ENCODE measurements at regions not wholly inside any gene's neighbourhood (a gene's known extent, or its start where the extent isn't known, plus 50 kb on each side); places are given as distances from the start of the nearest gene placed in this dataset.

- no peak for DNase-seq (ENCODE audit: low spot score)
- peak; percentile 84 for FAIRE-seq
These were observed 190.6 kb upstream of the PMEPA1 start for GRCh38 chr20:57900226-57900905.

DNA sequence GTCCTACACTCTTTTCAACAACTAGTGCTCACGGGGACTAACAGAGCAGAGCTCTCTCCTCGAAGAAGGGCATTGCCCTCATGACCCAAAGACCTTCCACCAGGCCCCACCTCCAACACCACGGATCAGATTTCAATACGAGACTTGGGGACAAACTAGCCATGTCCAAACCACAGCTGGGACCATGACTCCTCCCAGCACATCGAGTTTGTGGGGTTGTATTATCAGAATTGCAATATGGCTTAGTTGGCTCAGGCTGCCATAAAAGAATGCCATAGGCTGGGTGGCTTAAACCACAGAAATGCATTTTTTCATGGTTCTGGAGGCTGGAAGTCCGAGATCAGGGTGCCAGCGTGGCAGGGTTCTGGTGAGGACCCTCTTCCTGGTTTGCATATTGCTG is 189.7 kb upstream of the PMEPA1 start:
- DNase-seq (ENCODE audit: low spot score), result no peak
- peak; percentile 66 for FAIRE-seq

- DNase-seq (ENCODE audit: low spot score) (no peak), FAIRE-seq (peak; percentile 81)
These were observed 188.5 kb upstream of the PMEPA1 start for GRCh38 chr20:57898332-57898731.

DNA sequence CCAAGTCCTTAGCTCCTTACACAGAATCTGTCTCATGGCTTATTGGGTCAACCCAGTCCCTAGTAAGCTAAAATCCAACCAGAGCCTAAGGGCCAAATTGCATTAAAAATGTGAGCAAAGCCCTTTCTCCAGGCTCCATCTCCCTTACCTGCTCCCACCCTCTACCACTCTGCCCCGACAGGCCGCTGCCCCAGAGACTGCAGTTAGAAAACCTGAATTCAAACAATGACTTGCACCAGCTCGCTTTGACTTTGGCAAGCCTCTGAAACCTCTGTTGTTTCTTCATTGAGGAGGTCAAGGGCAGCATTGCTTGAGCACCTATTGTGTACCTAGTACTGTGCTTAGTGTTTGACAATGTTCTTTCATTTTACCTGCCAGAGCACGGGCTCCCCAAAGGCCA is 188.1 kb upstream of the PMEPA1 start:
- no peak for FAIRE-seq
- DNase-seq (ENCODE audit: low spot score), result no peak

DNA sequence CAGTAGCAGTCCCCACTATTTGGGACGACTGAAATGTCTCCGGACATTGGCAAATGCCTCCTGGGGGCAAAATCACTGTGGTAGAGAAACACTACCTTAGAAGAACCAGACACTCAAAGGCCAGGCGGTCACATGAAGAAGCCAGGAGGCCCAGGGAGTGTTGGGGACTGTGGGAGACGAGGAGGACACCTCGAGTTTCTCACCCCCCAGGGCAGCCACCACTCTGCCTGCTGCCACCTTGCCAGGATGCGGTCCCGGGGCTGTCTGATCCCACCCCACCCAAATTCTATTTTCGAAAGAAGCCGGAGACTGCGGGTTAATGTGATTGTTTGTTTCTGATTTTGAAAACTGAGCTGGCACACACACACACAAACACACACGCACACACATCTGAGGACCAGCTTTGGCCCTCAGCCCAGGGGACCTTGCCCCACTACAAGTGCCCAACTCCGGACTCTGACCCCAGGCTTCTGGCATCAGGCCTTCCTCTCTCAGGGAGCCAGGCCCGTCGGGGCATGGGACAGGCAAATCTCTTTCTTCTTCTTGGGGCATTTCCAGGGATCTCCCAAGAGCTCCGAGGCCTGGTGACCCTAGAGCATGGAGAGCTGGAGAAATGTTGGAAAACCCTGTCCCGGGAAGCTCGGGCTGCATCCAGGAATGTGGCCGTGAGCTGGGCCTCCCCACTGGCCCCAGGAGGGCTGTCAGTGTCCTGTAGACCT is 187.5 kb upstream of the PMEPA1 start:
- FAIRE-seq, result no peak
- DNase-seq (ENCODE audit: low spot score), result no peak

DNA sequence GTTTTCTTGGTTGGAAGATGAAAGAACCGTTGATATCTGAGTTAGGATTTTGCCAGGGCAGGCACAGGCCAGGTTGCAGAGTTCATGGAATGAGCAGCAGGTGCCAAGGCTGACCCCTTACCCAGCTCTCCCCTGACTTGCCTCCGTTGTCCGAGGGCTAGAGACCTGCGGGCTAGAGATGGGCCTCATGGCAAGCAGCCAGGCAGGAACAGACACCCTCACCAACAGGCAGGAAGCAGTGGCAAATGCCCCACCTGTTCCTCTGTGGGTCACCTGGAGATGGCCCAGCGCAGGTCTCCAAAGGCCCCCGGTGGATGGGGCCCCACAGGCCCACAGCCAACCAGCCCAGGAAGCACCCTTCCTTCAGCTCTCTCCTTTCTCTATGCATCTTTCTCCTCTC is 186.7 kb upstream of the PMEPA1 start:
- no peak for DNase-seq (ENCODE audit: low spot score)
- no peak for FAIRE-seq

DNA sequence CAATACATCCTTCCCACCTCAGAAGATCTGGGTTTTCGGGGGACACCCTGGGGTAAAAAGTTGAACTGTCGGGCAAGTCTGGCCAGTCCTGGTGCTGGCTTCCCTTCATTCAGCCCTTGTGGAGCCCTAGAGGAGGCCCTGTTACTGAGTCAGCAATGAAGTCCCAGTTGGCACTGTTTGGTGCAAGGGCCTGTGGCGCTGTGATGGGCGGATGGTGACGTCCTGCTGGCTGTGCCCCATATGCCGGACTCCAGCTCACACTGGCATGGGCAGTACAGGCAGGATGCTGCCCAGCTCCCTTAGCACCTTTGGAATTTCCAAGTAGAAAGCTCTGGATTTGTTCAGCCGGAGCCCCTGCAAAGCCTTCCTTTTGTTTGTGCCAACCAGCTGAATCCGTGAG is 186.2 kb upstream of the PMEPA1 start:
- DNase-seq (ENCODE audit: low spot score) (no peak), FAIRE-seq (no peak)

GRCh38 chr20:57895161-57895855 is 185.5 kb upstream of the PMEPA1 start:
- FAIRE-seq (no peak), DNase-seq (ENCODE audit: low spot score) (no peak)

GRCh38 chr20:57894522-57894921 is 184.7 kb upstream of the PMEPA1 start:
- DNase-seq (ENCODE audit: low spot score), result no peak
- no peak for FAIRE-seq

DNA sequence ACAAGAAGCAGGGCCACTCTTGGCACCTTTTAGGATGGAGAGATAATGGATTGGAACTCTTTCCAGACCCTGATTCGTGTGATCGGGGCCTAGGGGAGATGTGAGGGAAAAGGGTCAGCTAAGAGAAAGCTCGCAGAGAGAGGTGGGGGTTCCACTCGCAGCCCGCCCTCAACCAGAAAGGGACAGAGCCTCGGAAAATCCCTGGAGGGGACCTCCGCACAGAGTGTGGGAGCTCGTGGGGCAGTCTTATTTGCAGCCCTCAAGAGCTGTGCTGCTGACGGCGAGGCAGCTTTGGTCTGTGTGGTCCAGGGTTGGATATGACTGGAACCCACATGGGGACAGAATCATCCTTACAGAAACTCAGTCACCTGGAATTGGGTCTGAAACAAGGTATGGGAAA is 184.3 kb upstream of the PMEPA1 start:
- DNase-seq (ENCODE audit: low spot score), result no peak
- FAIRE-seq, result no peak

DNA sequence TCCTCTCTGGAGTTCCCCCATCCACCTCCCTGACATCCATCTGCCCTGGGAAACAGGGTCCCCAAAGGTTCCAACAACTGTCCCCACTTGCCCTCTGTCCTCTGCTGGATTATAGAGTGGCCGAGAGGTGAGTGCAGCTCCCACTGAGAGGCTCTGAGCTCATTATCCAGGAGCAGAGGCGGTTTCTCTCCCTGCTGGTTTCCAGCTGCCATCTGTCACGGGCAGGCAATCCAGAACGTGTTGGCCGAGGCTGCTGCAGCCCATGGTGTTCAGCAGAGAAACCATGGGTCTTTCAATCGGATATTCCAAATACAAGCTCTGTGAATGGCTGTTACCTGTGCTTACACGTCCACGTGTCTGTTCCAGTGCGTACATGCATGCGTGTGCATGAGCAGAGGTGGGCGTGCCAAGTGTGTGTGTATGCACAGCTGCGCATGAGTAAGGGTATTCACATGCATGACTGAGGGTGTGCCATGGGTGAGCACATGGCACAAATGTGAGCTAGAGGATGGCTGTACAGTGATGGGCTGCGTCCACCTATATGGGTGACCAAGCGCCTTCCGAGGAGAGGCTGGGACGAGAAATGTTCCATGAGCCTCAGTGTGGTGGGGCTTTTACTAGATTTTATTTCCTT is 183.7 kb upstream of the PMEPA1 start:
- DNase-seq (ENCODE audit: low spot score) (no peak), FAIRE-seq (peak; percentile 35)

- no peak for DNase-seq (ENCODE audit: low spot score)
- FAIRE-seq, result peak; percentile 27
These were observed 182.7 kb upstream of the PMEPA1 start for GRCh38 chr20:57892471-57892870.

GRCh38 chr20:57891014-57891413 is 181.2 kb upstream of the PMEPA1 start:
- FAIRE-seq, result no peak
- no peak for DNase-seq (ENCODE audit: low spot score)

- FAIRE-seq (peak; percentile 46), DNase-seq (ENCODE audit: low spot score) (no peak)
These were observed 180.5 kb upstream of the PMEPA1 start for GRCh38 chr20:57890202-57890800.

DNA sequence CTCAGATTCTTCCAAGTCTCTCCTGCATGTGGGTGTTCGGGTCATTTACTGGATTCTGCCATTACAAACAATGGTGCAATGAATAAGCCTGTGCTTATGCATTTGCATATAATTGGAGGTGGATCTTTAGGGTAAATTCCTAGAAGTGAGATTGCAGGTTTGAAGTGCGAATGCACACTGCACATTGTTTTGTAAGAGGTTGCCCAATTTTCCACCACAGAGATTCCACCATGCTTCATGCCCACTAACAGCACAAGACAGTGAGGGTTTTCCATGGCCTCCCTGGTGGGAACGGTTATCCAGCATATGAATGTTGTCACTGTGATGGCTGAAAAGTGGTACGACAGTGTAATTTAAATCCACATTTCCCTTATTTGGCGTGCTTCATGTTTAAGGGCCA is 178.8 kb upstream of the PMEPA1 start:
- FAIRE-seq (no peak), DNase-seq (ENCODE audit: low spot score) (no peak)

- FAIRE-seq (no peak), DNase-seq (ENCODE audit: low spot score) (no peak)
These were observed 175.1 kb upstream of the PMEPA1 start for GRCh38 chr20:57884956-57885355.

GRCh38 chr20:57883761-57884160 is 173.9 kb upstream of the PMEPA1 start:
- no peak for FAIRE-seq
- no peak for DNase-seq (ENCODE audit: low spot score)

GRCh38 chr20:57883224-57883623 is 173.4 kb upstream of the PMEPA1 start:
- no peak for DNase-seq (ENCODE audit: low spot score)
- FAIRE-seq, result peak; percentile 83

- peak; percentile 94 for DNase-seq (ENCODE audit: low spot score)
- FAIRE-seq, result peak; percentile 96
These were observed 172.8 kb upstream of the PMEPA1 start for GRCh38 chr20:57882451-57883161.

DNA sequence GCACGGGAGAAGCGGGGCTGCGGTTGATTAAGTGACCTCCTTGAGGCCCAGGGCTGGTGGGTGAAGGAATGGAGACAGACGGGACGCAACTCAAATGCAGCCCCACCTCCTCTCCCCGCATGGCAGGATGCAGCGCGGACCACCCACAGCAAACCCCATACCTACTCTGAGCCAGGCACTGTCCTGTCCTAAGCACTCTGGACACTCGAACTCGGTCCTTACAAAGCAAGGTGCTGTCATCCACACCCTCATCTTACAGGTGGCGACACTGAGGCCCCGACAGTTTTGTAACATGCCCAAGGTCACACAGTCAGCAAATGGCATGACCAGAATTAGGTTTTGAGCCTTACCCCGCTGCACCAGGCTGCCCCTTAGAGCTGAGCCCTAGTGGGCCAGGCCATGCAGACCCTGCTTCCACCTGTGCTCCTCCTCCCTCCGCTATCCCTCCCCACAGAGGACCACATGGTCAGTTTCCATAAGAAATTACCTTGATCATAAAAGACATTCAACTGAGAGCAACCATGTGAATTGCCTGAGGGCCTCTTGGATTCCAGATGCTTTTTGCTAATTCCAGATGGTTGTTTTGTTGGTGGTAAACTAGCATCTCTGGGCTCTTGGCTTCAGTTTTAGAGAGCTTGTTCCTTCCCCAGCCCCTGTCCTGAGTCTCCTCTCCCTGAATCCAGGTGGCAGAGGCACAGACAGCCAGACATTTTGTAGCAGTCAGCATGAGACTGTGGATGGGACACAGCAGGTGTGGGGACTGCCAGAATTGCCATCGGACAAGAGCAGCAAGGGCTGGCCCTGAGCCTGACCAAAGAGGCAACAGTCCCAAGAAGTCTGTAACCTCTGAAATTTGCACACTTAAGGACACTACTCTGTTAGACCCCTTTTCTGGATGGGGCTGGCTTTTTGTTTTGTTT is 171.9 kb upstream of the PMEPA1 start:
- DNase-seq (ENCODE audit: low spot score) (no peak), FAIRE-seq (peak; percentile 23)
